Embryonic facial prominence (tissue), 1 donor: ENCODE measurements at regions not wholly inside any gene's neighbourhood (a gene's known extent, or its start where the extent isn't known, plus 50 kb on each side); places are given as distances from the start of the nearest gene placed in this dataset.
"Not testable (repeated sequence)": the region's sequence is repeated elsewhere in the genome, so short reads cannot be mapped to it uniquely, and the experiment has no call there.

Source experiments
- DNase-seq: peaks from one replicate; pipeline ENCODE4 v3.0.0-alpha.2; 2016; ENCODE audit errors: extremely low spot score

DNA sequence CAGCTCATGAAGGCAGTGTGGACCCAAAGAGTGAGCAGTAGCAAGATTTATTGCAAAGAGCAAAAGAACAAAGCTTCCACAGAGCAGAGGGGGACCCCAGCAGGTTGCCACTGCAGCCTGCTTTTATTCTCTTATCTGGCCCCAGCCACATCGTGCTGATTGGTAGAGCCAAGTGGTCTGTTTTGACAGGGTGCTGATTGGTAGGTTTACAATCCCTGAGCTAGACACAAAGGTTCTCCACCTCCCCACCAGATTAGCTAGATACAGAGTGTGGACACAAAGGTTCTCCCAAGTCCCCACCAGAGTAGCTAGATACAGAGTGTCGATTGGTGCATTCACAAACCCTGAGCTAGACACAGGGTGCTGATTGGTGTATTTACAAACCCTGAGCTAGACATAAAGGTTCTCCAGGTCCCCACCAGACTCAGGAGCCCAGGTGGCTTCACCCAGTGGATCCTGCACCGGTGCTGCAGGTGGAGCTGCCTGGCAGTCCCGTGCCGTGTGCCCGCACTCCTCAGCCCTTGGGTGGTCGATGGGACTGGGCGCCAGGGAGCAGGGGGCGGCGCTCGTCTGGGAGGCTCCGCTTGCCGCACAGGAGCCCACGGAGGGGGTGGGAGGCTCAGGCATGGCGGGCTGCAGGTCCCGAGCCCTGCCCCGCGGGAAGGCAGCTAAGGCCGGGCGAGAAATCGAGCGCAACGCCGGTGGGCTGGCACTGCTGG is 80.9 kb upstream of the BCHE start:
- DNase-seq: not testable (repeated sequence)

GRCh38 chr3:165915104-165915503 is 77.9 kb upstream of the BCHE start:
- not testable (repeated sequence) for DNase-seq

- DNase-seq: no peak
Observed at GRCh38 chr3:165903885-165904630, 66.8 kb upstream of the BCHE start.

DNA sequence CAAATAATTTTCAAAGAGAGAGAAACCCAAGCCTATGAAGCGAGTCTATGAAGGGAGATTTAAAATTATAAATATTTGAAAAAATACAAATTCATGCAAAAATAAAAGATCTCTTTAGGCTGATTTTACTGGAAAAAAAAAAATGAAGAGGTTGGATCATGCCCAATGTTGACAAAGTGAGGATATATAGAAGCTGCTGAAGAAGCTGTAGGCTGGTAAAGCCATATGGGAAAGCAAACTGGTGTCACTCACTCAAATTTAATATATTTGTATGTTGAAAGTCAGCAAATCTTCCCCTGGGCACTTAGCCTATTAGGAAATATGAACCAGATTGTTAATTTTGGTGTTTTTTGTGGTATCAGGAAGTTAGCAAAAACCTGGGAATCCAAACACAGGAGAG is 61.8 kb upstream of the BCHE start:
- DNase-seq: no peak

- DNase-seq: no peak
Observed at GRCh38 chr3:165897137-165897536, 59.9 kb upstream of the BCHE start.

- DNase-seq: no peak
Observed at GRCh38 chr3:165895919-165896318, 58.7 kb upstream of the BCHE start.

DNA sequence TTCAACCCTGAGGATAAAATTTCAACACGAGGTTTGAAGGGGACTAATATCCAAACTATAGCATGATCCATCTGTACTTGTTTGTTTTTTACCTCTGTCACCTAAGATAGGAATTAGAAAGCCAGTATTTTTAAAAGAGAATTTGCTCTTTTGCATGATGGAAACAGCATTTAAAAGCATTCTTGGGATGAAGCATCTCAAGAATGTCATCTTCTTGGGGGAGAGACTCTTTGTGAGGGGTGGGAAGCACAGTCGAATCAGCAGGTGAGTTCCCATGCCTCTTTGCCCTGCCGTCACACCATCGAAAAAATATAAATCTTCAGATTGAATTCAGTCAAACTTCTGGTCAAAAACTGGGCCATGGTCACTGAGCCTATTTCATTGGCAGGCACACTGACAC is 55.3 kb upstream of the BCHE start:
- DNase-seq: no peak
